Right ventricle myocardium superior (tissue), 1 donor: ENCODE measurements at regions not wholly inside any gene's neighbourhood (a gene's known extent, or its start where the extent isn't known, plus 50 kb on each side); places are given as distances from the start of the nearest gene placed in this dataset.
"Not testable (repeated sequence)": the region's sequence is repeated elsewhere in the genome, so short reads cannot be mapped to it uniquely, and the experiment has no call there.

Experiments used
- ATAC-seq: fragments of 200-7000 bp; cut with Tn5 transposase; one replicate; pipeline ENCODE4 v1.9.1; 2020; ENCODE audit warnings: mild to moderate bottlenecking; ENCODE audit not compliant: poor library complexity
- DNase-seq: peaks from one replicate; pipeline ENCODE4 v3.0.0-alpha.2; 2020
- intact Hi-C: fragments of 100-400 bp; cut with DNase I; formaldehyde crosslinking; loops from one replicate; pipeline ENCODE4 v1.11.2; 2022
- donor health status: DM: no; HTN: yes; CAD: no; lungs with severe emphysema.

DNA sequence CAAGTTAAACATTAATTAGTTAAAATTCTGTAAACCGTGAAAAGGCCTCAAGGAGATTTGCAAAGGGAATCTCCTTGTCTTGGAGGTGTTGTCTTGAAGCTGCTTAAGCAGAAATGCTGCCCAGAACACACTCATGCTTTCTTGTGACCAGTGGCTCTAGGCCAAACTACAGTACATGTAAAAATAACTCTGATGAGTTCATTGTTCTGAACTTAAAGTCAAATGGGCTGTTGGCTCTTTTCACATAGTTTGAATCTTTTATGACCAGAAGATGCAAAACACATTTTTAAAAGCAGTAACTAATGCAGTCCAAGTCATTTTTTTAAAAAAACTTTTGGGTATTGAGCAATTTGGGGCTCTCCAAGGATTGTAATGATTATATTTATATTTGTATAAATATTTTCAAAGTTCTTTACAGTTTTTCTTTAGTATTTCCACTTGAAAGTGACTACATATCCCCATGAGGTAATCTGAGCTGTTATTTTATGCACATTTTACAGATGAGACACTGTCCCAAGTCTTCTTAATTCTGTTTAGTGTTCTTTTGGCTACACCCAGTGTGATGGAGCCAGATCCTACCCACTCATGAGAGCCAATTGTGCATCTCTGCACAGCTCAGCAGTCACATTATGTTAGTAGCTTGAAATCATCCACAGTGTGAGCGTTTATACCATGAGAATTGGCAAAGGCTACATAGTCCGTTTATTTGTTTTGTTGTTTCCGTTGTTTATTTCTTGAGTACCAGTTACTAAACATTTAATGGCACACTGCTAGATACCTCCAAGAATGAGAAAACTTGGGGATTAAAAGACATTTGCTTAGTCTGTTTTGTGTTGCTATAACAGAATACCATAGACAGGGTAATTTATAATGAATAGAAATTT, 112.8 kb upstream of the ATXN3L start:
- DNase-seq (no peak), ATAC-seq (peak; percentile 93)
- intact Hi-C loops: no loop called here

DNA sequence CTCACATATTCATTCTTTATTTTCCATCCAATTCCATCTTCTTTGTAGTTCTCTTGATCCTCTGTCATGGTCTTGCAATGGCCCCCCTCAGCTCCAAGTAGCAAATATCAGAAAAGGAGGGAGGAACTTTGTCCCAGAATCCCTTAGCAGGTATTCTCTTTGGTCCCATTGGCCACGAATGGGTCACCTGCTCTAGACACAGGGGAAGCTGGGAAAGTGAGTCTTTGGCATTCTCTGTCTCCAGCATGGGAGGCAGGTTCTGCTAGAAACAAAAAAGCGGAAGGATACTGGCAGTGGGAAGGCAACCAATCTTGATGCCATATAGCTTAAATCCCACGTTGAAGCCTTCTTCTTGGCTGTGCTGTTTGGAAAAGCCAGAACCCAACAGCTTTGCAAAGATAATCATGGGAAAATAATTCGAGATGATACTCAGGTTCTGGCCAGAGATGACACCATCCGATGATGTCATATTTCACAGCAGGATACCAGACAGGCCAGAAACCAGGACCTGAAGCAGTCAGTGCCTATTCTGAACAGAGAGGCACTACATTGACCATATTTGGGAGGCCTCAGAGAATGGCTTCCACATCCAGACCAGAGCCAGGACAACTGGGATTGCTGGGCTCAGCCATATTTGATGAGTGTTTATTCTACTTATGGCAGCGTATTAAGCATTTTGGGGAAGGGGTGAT, 110.4 kb upstream of the ATXN3L start:
- DNase-seq (no peak), ATAC-seq (no peak)
- intact Hi-C loops: no loop called here

DNA sequence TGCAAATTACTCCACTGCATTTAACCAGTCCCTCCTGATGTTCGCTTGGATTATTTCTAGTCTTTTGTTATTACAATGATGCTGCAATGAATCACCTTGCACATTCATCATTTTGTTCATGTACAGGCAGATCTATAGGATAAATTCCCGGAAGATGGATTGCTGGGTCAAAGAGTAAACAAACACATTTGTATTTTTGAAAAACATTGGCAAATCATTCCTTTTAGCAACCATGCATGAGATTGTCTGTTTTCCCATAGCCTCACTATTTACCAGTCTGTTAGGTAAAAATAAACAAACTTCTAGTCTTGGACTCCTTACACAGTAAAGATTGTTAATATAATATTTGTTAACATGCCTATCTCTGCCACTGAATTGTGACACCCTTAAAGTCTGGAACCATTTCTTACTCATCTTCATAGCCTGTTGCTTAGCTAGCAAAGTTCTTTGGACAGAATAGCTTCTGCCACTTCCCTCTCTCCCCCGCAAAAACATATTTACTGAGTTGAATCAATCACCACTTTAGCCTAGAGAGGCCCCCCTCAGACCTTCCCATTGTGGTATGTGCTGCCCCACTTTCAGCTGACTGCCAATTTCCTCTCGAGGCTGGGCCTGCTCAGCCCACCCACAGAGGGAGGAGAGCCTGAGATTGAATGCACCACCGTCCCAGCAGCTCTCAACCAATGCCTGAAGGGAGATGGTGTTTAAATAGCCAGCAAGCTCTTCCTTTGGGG, 108.4 kb upstream of the ATXN3L start:
- ATAC-seq (no peak), DNase-seq (no peak)
- intact Hi-C loops: no loop called here

GRCh38 chrX:13427441-13428052, 107.7 kb upstream of the ATXN3L start:
- ATAC-seq: no peak
- DNase-seq: no peak
- intact Hi-C loops: no loop called here

DNA sequence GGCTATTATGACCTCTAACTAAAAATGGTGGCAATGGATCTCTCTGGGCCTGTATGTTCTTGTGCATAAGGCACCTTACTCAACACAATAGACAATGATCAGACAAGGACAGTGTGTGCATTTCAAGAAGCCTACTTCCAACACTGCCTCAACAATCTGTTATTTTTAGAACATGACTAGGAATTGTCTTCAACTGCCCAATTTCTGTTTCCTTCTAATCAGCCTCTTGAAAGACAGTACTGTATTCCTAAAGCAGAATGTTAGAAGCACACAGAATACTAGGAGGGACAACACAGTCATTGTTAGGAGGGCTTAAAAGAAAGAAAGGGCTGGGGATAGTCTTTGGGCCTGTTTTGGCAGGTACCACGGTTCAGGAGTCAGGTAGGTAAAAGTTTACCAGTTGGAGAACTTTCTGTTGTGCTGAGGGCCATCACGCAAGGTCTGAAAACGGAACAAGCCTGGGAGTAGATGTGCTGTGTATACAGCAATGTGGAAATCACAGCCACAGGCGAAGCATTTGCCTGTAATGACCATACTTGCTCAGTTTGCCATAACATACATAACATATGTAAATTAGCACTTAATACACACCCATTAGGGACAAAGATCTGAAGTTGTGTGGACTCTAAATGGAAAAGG, 100.8 kb upstream of the ATXN3L start:
- DNase-seq (no peak), ATAC-seq (no peak)
- intact Hi-C loops: no loop called here

DNA sequence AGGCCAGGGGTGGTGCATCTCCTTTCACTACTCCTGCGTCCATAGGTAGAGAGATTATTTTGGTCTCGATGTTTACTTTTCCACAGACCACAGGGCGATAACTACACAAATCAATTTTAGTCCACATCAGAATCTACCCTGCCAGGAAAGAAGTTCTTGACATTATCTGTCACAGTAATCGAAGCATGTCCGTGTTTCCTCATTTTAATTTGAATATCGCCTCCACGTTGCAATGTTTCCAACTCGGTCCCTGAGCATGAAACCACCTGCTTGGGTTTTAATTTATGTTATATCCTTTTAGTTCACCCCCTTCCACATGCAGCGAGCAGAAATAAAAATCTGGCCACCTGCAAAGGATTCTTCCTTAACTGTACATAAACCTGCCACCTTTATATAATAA, 100.1 kb upstream of the ATXN3L start:
- ATAC-seq (no peak), DNase-seq (no peak)
- intact Hi-C loops: no loop called here

DNA sequence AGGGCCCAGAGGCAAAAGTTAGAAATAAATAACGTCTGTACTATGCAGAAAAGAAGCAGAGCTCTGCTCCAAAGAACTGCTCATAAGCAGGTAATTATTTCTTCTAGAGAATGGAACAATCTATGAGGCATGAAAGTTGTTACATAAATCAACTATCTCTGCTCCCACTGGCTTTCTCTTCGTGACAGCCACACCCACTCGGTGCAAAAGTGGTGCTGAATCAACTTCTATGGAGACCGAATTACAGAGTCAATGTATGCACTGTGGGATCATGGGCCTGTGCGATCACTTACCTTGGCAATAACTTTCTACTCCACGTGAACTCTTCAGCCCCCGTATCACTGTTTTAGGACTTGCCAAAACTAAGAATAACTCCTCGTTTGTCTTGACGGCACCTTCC, 99.4 kb upstream of the ATXN3L start:
- intact Hi-C loops: no loop called here
- DNase-seq (no peak), ATAC-seq (no peak)

- ATAC-seq (no peak), DNase-seq (no peak)
- intact Hi-C loops: no loop called here
These were observed 98.6 kb upstream of the ATXN3L start for GRCh38 chrX:13418126-13419097.

- no peak for ATAC-seq
These were observed 95.7 kb upstream of the ATXN3L start for GRCh38 chrX:13415509-13415908.

GRCh38 chrX:13414006-13414647, 94.3 kb upstream of the ATXN3L start:
- intact Hi-C loops: no loop called here
- DNase-seq (no peak), ATAC-seq (no peak)

More at GRCh38 chrX:13415509-13415908, 95.7 kb upstream of the ATXN3L start:
- intact Hi-C loops: no loop called here
- no peak for DNase-seq

GRCh38 chrX:13412208-13412600, 92.4 kb upstream of the ATXN3L start:
- intact Hi-C loops: no loop called here
- no peak for ATAC-seq
- DNase-seq: no peak

- ATAC-seq: no peak
- no peak for DNase-seq
- intact Hi-C loops: no loop called here
These were observed 91.8 kb upstream of the ATXN3L start for GRCh38 chrX:13411496-13412207.

DNA sequence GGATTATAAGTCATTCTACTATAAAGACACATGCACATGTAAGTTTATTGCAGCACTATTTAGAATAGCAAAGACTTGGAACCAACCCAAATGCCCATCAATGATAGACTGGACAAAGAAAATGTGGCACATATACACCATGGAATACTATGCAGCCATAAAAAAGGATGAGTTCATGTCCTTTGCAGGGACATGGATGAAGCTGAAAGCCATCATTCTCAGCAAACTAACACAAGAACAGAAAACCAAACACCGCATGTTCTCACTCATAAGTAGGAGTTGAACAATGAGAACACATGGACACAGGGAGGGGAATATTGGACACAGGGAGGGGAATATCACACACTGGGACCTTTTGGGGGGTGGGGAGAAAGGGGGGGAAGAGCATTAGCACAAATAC, 88.7 kb upstream of the ATXN3L start:
- ATAC-seq, intact Hi-C loops, DNase-seq: not testable (repeated sequence)

GRCh38 chrX:13404777-13405176, 84.9 kb upstream of the ATXN3L start:
- intact Hi-C loops, ATAC-seq: not testable (repeated sequence)
- peak; percentile 30 for DNase-seq

DNA sequence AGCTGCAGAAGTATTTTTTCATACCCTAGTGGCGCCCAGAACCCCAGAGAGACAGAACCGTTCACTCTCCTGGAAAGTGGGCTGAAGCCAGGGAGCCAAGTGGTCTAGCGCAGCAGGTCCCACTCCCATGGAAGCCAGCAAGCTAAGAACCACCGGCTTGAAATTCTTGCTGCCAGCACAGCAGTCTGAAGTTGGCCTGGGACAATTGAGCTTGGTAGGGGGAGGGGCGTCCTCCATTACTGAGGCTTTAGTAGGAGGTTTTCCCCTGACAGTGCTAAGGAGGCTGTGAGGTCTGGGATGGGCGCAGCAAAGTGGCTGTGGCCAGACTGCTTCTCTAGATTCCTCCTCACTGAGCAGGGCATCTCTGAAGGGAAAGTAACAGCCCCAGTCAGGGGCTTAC, 84.5 kb upstream of the ATXN3L start:
- no peak for DNase-seq
- intact Hi-C loops: no loop called here
- no peak for ATAC-seq

DNA sequence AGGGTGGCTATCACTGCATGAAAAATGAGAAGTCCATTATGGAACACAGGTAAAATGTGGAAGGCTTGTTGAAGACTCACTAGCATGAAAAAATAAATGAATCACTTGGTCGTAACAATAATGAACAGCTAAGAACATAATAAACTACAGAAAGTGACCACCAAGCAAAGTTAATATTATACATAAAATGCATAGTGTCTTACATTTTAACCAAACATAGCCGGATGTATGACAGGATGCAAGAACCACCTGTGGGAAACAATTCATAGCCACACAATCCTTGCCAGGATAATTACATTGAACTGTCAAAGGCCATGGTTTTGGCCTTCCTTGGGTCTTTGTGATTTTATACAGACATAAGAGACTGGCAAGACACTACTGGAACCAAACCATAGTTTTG, 81.9 kb upstream of the ATXN3L start:
- intact Hi-C loops: no loop called here
- ATAC-seq (no peak), DNase-seq (no peak)

- ATAC-seq (no peak), DNase-seq (no peak)
- intact Hi-C loops: no loop called here
These were observed 79.0 kb upstream of the ATXN3L start for GRCh38 chrX:13398839-13399238.
